Testis (tissue), 2 donors: ENCODE measurements at regions not wholly inside any gene's neighbourhood (a gene's known extent, or its start where the extent isn't known, plus 50 kb on each side); places are given as distances from the start of the nearest gene placed in this dataset.

Experiments used
- DNase-seq: peaks from one replicate; pipeline ENCODE4 v3.0.0-alpha.2; 2019
- H3K27ac ChIP-seq, 2 donors: fragments of 200-600 bp; sonication (generic); one replicate each; pipeline ENCODE4 v1.5.1; 2019
- H3K27me3 ChIP-seq: fragments of 200-600 bp; sonication (generic); one replicate; pipeline ENCODE4 v1.5.1; 2019
- H3K36me3 ChIP-seq: fragments of 200-600 bp; sonication (generic); one replicate; pipeline ENCODE4 v1.5.1; 2017; ENCODE audit warnings: low read depth; ENCODE audit errors: missing control alignments
- H3K4me1 ChIP-seq: fragments of 200-600 bp; sonication (generic); one replicate; pipeline ENCODE4 v1.5.1; 2019
- H3K4me3 ChIP-seq, 2 donors: fragments of 200-600 bp; sonication (generic); one replicate each; pipeline ENCODE4 v1.5.1; 2017 to 2019
- H3K9me3 ChIP-seq: fragments of 200-600 bp; sonication (generic); one replicate; pipeline ENCODE4 v1.5.1; 2017
- CTCF ChIP-seq, 3 experiments: fragments of 450-650 bp in 2 of 3; fragments of 200-600 bp in 1 of 3; sonication (generic) in 1 of 3; IDR thresholded peaks; one replicate each; pipeline ENCODE4 v1.5.1; 2016 to 2019; ENCODE audit warnings: antibody characterized with exemption in 3 of 3, mild to moderate bottlenecking in 2 of 3, moderate library complexity in 1 of 3
- POLR2A ChIP-seq: fragments of 450-650 bp; IDR thresholded peaks from one replicate; pipeline ENCODE4 v1.6.1; 2017; ENCODE audit warnings: antibody characterized with exemption, mild to moderate bottlenecking, moderate library complexity
- WGBS, 2 donors: methylation state at CpG; one replicate each; pipeline ENCODE4 v1.1.5; 2018; 5-methylcytosine and 5-hydroxymethylcytosine counted together
- intact Hi-C: fragments of 100-400 bp; cut with DNase I; formaldehyde crosslinking; loops from one replicate; pipeline ENCODE4 v1.15.1; 2023; ENCODE audit warnings: low total_unique reads

- DNase-seq: no peak
- H3K4me3 ChIP-seq: no peak overlapping the region
- 78 to 89% methylated on average over 1 of the region's 1 CpG for WGBS, 2 donors
- intact Hi-C loops: no loop called here
- H3K4me1 ChIP-seq: no peaks in the 10 kb centered on the region
- H3K27ac ChIP-seq: no peak overlapping the region
- no peaks in the 10 kb centered on the region for H3K36me3 ChIP-seq
- H3K27me3 ChIP-seq: no peaks in the 10 kb centered on the region
- no peaks in the 10 kb centered on the region for H3K9me3 ChIP-seq
- TF ChIP-seq CTCF (IDR thresholded peaks at IDR 0.05) (no peak), POLR2A (no peak)
Measured at GRCh38 chr12:126684703-126685102, 1582.3 kb upstream of the TMEM132C start.

- DNase-seq: no peak
- no peak for TF ChIP-seq POLR2A
- no peak for TF ChIP-seq CTCF (IDR thresholded peaks at IDR 0.05)
- Histone ChIP-seq H3K4me1 (no peaks in the 10 kb centered on the region), H3K27ac (no peak overlapping the region), H3K9me3 (no peaks in the 10 kb centered on the region), H3K36me3 (no peaks in the 10 kb centered on the region), H3K4me3 (no peak overlapping the region), H3K27me3 (no peaks in the 10 kb centered on the region)
- intact Hi-C loops: no loop called here
- 55 to 71% methylated on average over 1 of the region's 1 CpG for WGBS, 2 donors
Measured at GRCh38 chr12:126685636-126686035, 1581.3 kb upstream of the TMEM132C start.

DNA sequence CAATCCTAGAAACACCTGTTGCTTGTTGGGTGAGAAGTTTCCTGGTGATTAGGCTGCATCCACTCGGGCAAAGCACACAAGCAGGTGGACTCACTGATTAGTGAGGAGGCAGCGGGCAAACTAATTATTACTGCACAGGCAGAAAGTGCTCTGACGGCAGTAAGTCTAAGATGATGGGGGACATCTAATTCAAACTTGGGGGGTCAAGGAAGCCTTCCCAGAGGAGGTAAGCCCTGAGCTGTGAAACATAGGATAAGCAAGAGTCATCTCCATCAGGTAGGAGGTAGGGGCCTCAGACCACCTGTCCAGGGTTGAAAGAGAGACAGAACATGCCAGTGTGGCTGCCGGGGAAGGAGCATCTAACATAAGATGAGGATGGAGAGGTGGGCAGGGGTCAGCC, 1578.4 kb upstream of the TMEM132C start:
- Histone ChIP-seq H3K27ac (no peak overlapping the region), H3K4me1 (no peaks in the 10 kb centered on the region), H3K27me3 (no peaks in the 10 kb centered on the region), H3K9me3 (no peaks in the 10 kb centered on the region), H3K36me3 (no peaks in the 10 kb centered on the region), H3K4me3 (no peak overlapping the region)
- WGBS, 2 donors: 91 to 92% methylated on average over 3 to 4 of the region's 4 CpGs
- no peak for DNase-seq
- no peak for TF ChIP-seq CTCF (IDR thresholded peaks at IDR 0.05)
- no peak for TF ChIP-seq POLR2A
- intact Hi-C loops: no loop called here

DNA sequence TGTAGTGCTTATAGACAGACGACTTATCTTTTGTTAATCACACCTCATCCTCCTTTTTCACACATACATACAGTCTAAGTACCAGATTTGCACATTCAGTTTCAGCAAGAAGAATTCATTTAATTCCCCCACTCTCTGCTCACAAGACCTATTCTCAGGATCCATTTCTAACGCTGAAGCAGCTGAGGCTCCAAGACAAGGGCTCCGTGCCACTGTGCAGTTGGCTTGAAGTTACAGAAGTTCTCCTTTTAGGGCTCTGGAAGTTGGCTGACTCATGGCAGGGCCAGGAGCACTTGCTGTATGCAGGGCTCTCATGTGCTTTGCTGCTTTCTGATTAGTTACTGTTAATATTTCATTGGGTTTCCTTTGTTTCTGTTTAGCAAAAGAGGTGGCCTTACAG, 1566.9 kb upstream of the TMEM132C start:
- Histone ChIP-seq H3K27ac (no peak overlapping the region), H3K36me3 (no peaks in the 10 kb centered on the region), H3K9me3 (no peaks in the 10 kb centered on the region), H3K27me3 (no peaks in the 10 kb centered on the region), H3K4me1 (no peaks in the 10 kb centered on the region), H3K4me3 (no peak overlapping the region)
- no peak for DNase-seq
- intact Hi-C loops: no loop called here
- WGBS, 2 donors: 87 to 89% methylated on average over 3 of the region's 3 CpGs
- TF ChIP-seq POLR2A (no peak), CTCF (IDR thresholded peaks at IDR 0.05) (no peak)

GRCh38 chr12:126704609-126705008, 1562.4 kb upstream of the TMEM132C start:
- H3K27me3 ChIP-seq: no peaks in the 10 kb centered on the region
- H3K27ac ChIP-seq: no peak overlapping the region
- H3K4me1 ChIP-seq: no peaks in the 10 kb centered on the region
- H3K36me3 ChIP-seq: no peaks in the 10 kb centered on the region
- H3K4me3 ChIP-seq: no peak overlapping the region
- TF ChIP-seq POLR2A (no peak), CTCF (IDR thresholded peaks at IDR 0.05) (peak in 1 of 3 experiments; percentile 12)
- no peaks in the 10 kb centered on the region for H3K9me3 ChIP-seq
- DNase-seq: no peak
- 79 to 83% methylated on average over 4 of the region's 4 CpGs for WGBS, 2 donors
- intact Hi-C loops: no loop called here
